ENCODE measurements at regions not wholly inside any gene's neighbourhood (a gene's known extent, or its start where the extent isn't known, plus 50 kb on each side); places are given as distances from the start of the nearest gene placed in this dataset.

DNA sequence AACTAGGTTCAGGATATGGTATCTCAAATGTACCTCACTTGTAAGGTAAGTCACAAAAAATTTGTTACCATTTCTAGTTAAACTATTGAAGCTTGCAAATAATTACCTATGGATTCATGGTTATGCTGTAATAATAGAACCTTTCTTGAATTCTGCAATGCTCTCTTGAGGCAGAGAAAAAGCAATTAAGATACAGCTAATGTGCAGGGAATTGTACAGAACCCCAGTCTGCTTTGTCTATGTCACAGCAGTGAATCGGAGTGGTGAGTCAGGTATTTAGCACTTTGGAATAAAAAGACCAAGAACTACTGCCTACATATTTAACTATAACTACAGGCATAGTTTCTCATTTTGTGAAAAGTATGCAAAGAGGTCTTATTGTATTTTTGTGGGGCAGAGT is 228.7 kb upstream of the GOT2 start:
- TF ChIP-seq, protein P1, sequence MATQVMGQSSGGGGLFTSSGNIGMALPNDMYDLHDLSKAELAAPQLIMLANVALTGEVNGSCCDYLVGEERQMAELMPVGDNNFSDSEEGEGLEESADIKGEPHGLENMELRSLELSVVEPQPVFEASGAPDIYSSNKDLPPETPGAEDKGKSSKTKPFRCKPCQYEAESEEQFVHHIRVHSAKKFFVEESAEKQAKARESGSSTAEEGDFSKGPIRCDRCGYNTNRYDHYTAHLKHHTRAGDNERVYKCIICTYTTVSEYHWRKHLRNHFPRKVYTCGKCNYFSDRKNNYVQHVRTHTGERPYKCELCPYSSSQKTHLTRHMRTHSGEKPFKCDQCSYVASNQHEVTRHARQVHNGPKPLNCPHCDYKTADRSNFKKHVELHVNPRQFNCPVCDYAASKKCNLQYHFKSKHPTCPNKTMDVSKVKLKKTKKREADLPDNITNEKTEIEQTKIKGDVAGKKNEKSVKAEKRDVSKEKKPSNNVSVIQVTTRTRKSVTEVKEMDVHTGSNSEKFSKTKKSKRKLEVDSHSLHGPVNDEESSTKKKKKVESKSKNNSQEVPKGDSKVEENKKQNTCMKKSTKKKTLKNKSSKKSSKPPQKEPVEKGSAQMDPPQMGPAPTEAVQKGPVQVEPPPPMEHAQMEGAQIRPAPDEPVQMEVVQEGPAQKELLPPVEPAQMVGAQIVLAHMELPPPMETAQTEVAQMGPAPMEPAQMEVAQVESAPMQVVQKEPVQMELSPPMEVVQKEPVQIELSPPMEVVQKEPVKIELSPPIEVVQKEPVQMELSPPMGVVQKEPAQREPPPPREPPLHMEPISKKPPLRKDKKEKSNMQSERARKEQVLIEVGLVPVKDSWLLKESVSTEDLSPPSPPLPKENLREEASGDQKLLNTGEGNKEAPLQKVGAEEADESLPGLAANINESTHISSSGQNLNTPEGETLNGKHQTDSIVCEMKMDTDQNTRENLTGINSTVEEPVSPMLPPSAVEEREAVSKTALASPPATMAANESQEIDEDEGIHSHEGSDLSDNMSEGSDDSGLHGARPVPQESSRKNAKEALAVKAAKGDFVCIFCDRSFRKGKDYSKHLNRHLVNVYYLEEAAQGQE (IDR thresholded peaks at IDR 0.05; ENCODE audit: insufficient read depth in 1 of 2, low read depth in 2 of 2, low read length in 2 of 2), result no peak
- TF ChIP-seq POLR2AphosphoS5 (IDR thresholded peaks at IDR 0.05; ENCODE audit: low read depth, low read length), result no peak
- no peak for TF ChIP-seq TAF1 (IDR thresholded peaks at IDR 0.05; ENCODE audit: borderline replicate concordance, insufficient read depth, low read length)
- TF ChIP-seq SIN3A (IDR thresholded peaks at IDR 0.05; ENCODE audit: borderline replicate concordance, insufficient read depth, low read length), result no peak

Data from PFSK-1 (cell line).